Left colon (tissue), 2 donors: ENCODE measurements at regions not wholly inside any gene's neighbourhood (a gene's known extent, or its start where the extent isn't known, plus 50 kb on each side); places are given as distances from the start of the nearest gene placed in this dataset.

ENCODE experiments used
- ATAC-seq: fragments of 200-7000 bp; cut with Tn5 transposase; one replicate; pipeline ENCODE4 v1.9.1; 2020; ENCODE audit warnings: mild to moderate bottlenecking, moderate library complexity
- DNase-seq, 2 donors: peaks; one replicate each; pipeline ENCODE4 v3.0.0-alpha.2; 2020
- intact Hi-C, 2 donors: fragments of 100-400 bp; cut with DNase I in 1 of 2; cut with micrococcal nuclease in 1 of 2; formaldehyde crosslinking; loops; one replicate each; pipeline versions ENCODE4 v1.11.2 to v1.14.0; 2022; cut with DNase I, micrococcal nuclease
- donor health status: DM: no; HTN: no; CAD: no.
- donor health status: DM: yes; HTN: yes; CAD: no.

DNA sequence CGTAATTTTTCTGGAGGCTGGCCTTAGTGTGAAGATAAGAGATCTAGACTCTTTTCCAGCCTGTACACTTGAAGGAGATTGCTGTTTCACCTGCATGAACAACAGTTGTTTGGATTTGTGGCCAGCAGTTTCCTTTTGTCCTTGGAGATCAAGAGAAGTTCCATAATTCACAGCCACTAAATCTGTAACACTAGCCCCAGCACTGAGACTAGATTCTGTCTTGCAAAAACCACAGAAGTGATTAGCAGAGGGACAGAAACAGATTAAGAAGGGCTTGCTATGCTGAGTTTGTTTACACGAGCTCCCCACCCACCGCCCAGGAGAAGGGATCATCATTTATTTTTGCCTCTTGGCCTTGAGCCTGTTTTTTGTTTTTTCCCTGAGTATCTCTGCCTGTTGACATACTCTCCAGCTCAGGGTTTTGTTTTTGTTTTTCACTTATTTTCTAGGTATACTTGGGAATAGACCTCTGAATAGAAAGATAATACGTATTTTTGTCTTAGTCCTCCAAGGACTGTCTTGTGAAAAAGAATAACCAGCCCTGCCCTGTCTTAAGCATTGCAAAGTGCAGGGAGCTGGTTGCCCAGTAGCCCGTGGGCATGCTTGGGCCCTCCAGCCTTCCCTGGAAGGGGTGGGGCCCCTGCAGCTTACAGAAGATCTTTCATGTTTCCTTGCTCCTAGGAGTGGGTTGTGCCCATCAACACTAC lies 93.1 kb upstream of the SOX4 start:
- intact Hi-C loops: no loop called here
- ATAC-seq: no peak

DNA sequence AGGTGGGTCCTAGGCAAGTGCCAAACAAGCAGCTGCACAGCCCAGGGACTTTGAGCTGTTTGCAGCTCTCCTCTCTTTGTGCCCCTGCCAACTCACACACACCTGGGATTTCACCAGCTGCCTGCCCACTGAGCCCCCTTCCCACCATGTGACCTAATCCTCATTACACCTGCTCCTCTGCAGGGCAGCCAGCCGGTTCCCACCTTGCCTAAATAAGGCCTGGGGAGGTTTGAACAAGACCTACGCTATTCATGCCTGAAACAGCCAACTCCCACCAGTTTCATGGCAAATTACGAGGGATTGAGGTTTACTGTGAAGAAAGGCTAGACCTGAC lies 92.6 kb upstream of the SOX4 start:
- peak; percentile 61 to 77 for DNase-seq
- intact Hi-C loops: no loop called here
- ATAC-seq: peak; percentile 84

More for the DNA sequence above, 93.1 kb upstream of the SOX4 start:
- no peak for DNase-seq

DNA sequence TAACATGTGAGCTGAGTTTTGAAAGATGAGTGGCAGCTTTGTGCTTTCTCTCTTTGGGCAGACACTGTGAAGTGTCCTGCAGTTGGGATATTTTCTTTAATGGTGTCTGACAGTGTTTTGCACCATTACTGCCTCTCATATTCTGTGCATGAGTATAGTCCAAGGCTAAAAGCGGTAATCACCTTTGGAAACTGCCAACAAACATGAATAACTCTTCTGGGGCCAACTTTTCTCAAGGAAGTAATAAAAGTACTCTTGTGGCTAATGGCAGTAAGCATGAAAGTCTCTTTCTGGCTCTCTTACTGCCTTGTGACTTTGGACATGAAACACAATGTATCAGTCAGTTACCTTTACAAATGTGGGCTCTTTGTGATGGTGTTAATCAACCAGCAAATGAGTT lies 91.7 kb upstream of the SOX4 start:
- intact Hi-C loops: no loop called here
- ATAC-seq (peak; percentile 83), DNase-seq (no peak)

DNA sequence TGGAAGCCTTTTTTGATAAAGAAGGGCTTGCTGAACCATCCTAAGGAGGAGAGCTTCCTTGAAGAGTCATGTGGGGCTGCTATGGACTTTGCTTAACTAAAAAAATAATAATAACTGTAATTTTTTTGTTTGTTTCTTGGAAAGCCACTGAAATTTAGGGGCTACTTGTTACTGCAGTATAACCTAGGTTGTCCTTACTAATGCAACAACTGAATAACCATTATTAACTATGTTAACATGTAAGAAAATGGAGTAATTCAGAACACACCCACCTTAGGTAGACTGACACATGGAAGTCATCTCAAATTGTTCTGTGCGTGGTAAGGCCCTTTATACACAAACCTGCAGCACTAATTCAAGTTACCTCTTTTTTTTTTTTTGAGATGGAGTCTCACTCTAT lies 90.9 kb upstream of the SOX4 start:
- no peak for ATAC-seq
- intact Hi-C loops: no loop called here
- DNase-seq: no peak

DNA sequence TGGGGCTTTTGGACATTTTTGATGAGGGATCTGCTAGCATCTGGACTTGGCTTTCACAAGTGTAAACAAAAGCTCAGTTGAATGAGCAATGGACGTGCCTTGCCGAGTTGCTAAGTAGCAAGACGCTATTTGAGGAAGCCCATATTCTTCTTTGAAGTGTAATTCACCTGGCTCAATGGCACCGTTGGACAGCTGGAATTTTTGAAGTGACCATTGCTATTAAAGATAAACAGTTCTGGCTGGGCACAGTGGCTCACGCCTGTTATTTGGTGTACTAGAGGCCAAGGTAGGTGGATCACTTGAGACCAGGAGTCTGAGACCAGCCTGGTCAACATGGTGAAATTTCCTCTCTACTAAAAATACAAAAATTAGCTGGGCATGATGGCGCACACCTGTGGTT lies 88.8 kb upstream of the SOX4 start:
- ATAC-seq (no peak), DNase-seq (no peak)
- intact Hi-C loops: no loop called here

DNA sequence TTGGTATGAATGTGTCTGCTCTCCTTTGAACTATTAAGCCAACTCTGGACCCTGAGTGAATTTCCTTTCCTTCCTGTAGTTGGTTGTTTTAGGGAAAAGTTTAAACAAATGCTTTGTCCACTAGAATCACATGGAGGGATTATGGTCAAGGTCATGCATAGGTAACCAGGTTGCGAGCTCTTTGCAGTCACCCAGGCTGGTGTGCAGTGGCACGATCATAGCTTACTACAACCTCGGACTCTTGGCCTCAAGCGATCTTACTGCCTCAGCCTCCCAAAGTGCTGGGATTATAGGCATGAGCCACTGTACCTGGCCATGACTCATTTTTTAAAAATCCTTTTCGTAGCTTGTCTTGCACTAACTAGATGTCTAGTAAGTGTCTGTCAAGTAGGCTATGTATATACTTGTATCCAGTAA lies 88.0 kb upstream of the SOX4 start:
- ATAC-seq: no peak
- intact Hi-C loops: no loop called here
- DNase-seq: no peak

DNA sequence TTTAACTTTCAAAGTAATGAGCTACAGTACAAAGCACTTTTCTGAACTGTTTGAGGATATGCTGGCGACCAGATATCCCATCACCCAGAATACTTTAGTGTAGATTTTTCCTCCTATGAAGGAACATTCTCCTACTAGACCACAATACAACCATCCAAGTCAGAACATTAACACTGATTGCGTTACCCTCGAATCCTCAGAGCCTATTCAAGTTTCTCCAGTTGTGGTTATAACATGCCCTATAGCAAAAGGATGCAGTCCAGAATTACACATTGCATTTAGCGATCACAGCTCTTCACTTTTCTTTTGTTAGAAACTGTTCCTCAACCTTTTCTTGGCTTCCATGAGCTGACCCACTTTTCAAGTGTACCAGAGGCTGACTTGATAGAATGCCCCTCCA lies 87.4 kb upstream of the SOX4 start:
- DNase-seq (no peak), ATAC-seq (no peak)
- intact Hi-C loops: no loop called here

DNA sequence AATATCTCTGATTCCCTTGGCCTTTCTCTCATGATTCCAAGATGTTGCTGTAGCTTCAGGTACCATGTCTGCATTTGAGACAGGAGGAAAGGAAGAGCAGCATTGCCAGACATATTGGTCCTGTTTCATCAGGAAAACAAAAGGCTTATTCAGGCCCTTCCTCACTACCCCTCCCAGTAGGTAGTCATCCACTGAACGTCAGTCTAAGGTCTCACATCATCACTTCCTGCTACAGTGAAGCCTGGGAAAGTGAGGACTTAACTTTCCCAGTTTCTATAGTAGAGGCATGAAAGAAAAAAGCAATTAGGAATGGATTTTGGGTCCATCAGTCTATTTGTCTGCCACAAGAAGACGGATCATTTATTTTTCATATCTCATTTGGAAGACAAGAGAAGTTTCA lies 85.7 kb upstream of the SOX4 start:
- intact Hi-C loops: no loop called here
- ATAC-seq (no peak), DNase-seq (no peak)

DNA sequence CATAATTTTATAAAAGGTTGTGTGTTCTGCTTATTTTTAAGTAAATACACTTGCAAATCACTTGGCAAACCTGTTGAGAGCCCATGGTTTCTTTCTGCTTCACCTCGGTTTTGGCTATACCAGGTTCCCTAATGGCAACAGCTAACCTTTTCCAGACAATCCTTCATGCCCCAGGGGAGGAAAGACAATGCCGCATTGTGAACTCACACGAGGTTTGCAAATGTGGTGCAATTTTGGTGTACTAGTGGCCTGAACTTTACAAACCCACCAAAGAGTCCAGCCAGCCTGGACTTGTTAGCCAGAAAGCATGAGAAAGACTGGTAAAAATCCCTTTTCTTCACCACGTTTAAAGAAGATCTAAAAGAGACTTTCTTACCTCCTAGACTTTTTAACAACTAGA lies 84.8 kb upstream of the SOX4 start:
- ATAC-seq (no peak), DNase-seq (no peak)
- intact Hi-C loops: no loop called here

DNA sequence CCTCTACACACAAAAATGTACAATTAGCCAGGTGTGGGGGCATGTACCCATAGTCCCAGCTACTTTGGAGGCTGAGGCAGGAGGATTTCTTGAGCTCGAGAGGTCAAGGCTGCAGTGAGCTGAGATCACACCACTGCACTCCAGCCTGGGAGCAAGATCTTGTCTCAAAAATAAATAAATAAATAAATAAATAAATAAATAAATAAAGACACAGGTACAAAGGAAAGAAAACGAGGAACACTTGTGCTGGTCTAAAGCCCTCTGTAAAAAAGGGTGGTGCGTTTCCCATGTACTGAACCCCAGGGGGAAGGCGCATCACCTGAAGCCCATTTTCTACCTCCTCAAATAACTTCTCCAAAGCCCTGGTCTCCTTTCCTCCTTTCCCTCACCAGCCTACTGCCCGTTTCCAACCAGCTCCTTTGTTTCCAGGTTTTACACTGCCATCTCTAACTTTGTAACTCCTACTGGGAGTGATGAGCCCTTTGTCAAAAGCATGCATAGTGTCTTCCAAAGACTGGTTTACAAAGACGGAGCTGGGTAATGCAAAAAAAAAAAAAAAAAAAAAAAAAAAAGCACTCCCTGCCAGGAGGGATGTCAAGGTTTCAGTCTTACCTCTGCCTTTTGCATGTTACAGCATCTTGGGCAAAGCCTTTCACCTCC lies 81.5 kb upstream of the SOX4 start:
- DNase-seq (no peak), ATAC-seq (no peak)
- intact Hi-C loops: no loop called here

DNA sequence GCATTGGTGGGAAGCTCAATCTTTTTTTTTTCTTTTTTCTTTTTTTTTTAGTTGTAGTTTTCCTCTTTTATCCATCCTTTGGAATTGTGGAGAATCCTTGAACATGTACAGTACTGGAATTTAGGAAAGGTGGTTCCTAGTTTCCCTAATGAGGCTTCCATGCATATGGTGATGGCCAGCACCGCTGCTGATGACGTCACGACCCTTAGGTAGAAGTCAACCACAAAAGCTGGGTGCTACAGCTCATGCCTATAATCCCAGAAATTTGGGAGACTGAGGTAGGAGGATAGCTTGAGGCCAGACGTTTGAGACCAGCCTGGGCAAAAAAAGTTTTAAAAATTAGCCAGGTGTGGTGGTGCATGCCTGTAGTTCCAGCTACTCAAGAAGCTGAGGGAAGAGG lies 79.3 kb upstream of the SOX4 start:
- DNase-seq (no peak), ATAC-seq (no peak)
- intact Hi-C loops: no loop called here

DNA sequence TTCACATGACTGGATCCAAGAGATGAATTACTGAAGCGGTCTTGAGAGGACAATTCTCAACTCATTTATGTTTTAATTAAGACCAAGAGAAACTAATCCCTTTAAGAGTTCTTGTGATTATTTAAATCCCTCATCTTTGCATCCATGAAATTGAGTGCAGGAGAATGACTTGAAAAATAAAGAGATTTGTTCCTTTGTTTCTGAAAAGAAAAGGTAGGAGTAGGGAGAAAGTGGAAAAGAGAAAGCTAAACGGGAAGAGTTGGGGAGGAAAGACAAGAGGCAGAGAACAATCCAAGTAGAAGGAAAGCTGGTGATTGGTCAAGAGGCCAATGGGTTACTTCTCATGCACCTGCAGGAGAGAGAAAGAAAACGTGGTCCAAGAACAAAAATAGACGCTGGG lies 75.2 kb upstream of the SOX4 start:
- intact Hi-C loops: no loop called here
- DNase-seq (no peak), ATAC-seq (no peak)

DNA sequence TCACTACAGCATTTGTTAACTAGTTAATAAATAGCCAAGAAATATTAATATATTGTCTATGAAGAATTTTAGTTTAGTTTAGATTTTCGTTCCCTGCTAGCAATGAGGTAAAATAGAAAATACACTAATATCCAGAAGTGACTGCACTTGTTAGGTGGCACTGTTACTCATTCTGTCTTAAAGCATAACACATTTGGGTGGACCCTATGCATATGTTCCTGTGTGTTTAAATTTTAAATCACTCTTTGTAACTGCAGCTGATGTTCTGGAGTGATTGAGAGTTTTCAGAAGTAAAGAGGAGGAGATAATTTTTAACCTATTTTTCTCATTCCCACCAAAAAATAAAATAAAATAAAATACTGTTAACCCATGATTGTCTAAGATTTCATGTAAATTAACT lies 73.9 kb upstream of the SOX4 start:
- DNase-seq (no peak), ATAC-seq (no peak)
- intact Hi-C loops: no loop called here

DNA sequence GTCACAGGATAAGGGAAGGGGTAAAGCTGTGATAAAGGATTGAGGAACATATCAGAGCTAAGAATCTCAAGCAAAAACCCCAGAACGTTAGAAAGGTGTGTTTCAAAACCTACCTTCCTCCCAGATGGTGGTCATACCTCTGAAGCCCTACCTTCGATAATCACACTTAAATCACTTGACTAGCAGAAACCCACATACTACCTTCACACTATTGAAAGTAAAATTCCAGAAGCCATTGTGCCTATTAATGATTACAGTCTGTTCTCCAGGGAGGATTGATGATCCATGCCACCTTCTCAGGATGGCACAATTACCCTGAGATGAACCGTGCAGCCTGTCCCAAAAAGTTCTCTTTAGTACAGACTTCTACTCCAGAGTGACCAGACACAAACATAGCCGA lies 72.3 kb upstream of the SOX4 start:
- no peak for ATAC-seq
- intact Hi-C loops: no loop called here

DNA sequence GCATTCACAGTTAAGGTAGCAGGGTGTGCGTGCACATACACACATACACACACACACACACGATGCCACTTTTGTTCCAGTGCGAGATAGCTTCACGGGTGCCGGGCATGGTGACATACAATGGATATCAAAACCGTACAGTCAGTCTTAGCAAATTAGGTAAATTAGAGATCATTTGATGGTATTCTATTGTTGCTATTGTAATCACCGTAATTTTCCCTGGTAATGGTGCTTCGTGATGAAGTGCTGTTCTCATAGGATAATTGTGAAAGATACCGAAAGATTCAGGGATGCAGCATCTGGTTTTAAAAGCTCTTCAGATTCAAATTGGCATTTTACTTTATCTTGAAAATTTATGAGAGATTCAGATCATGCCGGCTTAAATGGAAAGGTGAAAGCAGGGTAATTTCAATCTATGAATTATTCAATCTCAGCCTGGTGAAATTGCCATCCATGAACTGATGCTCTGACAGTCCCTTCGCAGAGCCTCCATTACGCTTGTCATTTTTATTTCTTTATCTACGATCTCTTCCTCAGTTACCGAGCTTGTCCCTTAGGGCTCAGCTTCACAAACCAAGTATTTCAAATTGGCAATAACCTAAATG lies 71.3 kb upstream of the SOX4 start:
- ATAC-seq (no peak), DNase-seq (no peak)
- intact Hi-C loops: no loop called here

More for the DNA sequence above, 72.3 kb upstream of the SOX4 start:
- DNase-seq: no peak

DNA sequence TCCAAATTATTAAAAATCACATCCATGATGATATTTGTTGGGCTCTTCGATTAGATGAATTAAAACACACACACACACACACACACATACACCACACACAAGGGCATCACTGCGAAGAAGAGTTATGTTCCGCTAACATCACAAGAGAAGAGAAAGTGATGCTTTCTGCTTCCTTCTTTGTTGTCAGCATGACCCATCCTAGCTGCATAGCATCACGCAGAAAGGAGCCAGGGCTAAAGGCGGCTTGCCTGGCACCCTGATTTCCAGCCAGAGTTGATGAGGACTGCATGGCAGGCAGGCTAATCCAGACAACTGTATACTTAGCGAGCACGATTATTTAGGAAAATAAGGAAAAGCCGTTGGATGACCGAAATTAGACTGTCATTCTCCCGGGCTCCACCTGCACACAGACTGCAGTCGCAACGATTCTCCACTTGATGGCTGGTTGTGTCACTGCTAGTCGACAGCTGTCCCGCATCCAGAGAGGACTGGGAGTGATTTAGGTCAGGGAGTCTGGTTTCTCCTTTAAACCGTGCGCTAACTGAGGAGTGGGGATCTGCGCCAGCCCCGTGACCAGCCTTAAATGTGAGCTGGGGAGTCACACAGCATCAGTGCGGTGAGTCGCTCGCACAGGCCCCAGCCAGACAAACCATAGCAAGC lies 70.6 kb upstream of the SOX4 start:
- DNase-seq (no peak), ATAC-seq (no peak)
- intact Hi-C loops: no loop called here

DNA sequence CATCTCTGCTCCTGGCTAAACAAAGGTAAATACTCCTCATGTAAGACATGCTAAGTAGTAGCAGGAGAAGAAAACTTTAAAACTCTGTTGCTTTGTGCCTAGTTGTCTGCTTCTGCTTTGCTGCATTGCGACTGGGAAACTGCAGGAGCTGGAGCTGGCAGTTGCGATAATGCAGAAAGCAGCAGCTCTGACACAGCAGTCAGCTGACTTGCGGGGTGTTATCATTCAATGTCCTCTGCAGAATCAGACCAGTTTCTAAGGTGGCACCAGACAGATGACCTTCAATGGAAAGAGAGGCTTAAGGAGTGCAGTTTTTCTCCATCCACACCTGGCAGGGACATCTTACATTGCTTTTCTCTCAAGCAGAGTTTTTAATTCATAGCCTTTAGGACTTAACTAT lies 69.9 kb upstream of the SOX4 start:
- ATAC-seq (no peak), DNase-seq (no peak)
- intact Hi-C loops: no loop called here

DNA sequence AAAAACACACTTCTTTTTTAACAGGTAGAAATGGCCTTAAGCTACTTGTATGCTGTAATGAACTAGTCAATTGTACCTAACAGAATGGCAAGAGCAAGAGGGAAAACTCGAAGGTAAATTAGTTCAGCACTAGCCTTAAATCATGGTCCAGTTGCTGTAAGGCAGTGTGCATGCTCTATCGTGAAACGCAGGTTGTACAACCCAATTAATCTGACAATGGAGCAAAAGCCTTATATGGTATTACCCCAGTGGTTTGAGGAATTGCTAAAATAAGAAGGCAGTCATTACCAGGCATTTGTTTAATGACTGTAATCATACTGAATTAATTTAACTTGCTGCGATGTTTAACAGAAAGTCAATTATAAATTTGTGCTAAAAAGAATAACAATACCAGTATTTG lies 69.3 kb upstream of the SOX4 start:
- no peak for ATAC-seq
- intact Hi-C loops: no loop called here

DNA sequence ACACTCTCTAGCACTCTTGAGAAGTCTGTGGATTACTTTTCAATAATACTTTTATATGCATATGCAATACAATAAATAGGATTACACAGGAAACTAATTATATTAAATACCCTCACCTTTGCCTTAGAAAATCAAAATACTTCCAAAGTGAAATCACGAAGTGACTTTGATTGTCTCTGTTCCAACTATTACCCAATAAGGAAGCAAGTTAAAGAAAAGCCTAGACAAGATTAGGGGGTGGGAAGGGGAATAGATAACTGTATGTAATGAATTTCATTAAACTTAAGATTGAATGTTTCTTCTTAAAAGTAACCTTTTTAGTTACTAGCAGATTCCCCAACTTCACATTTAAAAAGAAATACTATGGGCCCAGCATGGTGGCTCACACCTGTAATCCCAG lies 66.6 kb upstream of the SOX4 start:
- DNase-seq: no peak
- intact Hi-C loops: no loop called here
- ATAC-seq: peak; percentile 38

More for the DNA sequence above, 69.3 kb upstream of the SOX4 start:
- no peak for DNase-seq

DNA sequence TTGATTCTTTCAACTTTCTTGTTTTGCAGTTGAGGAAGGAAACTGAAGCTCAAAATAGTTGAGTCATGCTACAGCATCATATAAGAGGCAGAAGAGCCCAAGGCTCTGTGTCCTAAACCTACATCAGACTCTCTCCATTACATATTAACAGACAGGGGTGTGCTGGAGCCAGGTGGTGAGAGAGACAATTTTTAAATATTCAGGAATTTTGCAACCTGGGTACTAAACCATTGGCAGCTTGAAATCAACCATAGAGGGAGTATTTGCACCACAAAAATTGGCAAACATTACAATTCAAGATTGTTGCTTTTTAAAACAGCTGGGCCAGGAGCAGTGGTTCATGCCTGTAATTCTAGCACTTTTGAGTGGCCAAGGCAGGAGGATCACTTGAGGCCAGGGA lies 65.8 kb upstream of the SOX4 start:
- intact Hi-C loops: no loop called here
- ATAC-seq: peak; percentile 18
- no peak for DNase-seq
